ENCODE measurements at regions not wholly inside any gene's neighbourhood (a gene's known extent, or its start where the extent isn't known, plus 50 kb on each side); places are given as distances from the start of the nearest gene placed in this dataset.
A peak's percentile ranks its signal among the peaks of the same experiment; 100 is the strongest.

- H3K9me3 ChIP-seq: no peaks in the 10 kb centered on the region
- no peak for TF ChIP-seq POLR2A (IDR thresholded peaks at IDR 0.05)
- no peak for TF ChIP-seq CTCF (IDR thresholded peaks at IDR 0.05)
- H3K36me3 ChIP-seq: no peaks in the 10 kb centered on the region
- intact Hi-C loops (cut with DNase I): no loop called here
- peak in 2 of 3 donors; percentile 8 to 14 for DNase-seq
- no peak overlapping the region for H3K4me3 ChIP-seq
- 40% methylated on average over 1 of the region's 3 CpGs for WGBS (ENCODE audit: insufficient coverage, low coverage, low lambda C conversion rate, missing lambda C conversion rate)
- no peak for ATAC-seq
- H3K27me3 ChIP-seq: no peaks in the 10 kb centered on the region
- no peak overlapping the region for H3K27ac ChIP-seq
- H3K4me1 ChIP-seq: no peaks in the 10 kb centered on the region
These were observed 270.5 kb downstream of the NPHP4 start for GRCh38 chr1:5721634-5722215.

- Histone ChIP-seq H3K4me1 (no peaks in the 10 kb centered on the region), H3K4me3 (no peak overlapping the region), H3K27me3 (no peaks in the 10 kb centered on the region), H3K9me3 (no peaks in the 10 kb centered on the region), H3K36me3 (no peaks in the 10 kb centered on the region), H3K27ac (no peak overlapping the region)
- intact Hi-C loops (cut with DNase I): no loop called here
- TF ChIP-seq CTCF (IDR thresholded peaks at IDR 0.05) (no peak), POLR2A (IDR thresholded peaks at IDR 0.05) (no peak)
- DNase-seq: peak in 2 of 3 donors; percentile 14 to 16
- no peak for ATAC-seq
- 51% methylated on average over 4 of the region's 4 CpGs for WGBS (ENCODE audit: insufficient coverage, low coverage, low lambda C conversion rate, missing lambda C conversion rate)
These were observed 271.3 kb downstream of the NPHP4 start for GRCh38 chr1:5720936-5721335.

GRCh38 chr1:5720484-5720883 lies 271.7 kb downstream of the NPHP4 start:
- no peaks in the 10 kb centered on the region for H3K4me1 ChIP-seq
- H3K4me3 ChIP-seq: no peak overlapping the region
- no peaks in the 10 kb centered on the region for H3K27me3 ChIP-seq
- TF ChIP-seq POLR2A (IDR thresholded peaks at IDR 0.05) (no peak), CTCF (IDR thresholded peaks at IDR 0.05) (no peak)
- no peaks in the 10 kb centered on the region for H3K9me3 ChIP-seq
- 69% methylated on average over 8 of the region's 8 CpGs for WGBS (ENCODE audit: insufficient coverage, low coverage, low lambda C conversion rate, missing lambda C conversion rate)
- no peak overlapping the region for H3K27ac ChIP-seq
- intact Hi-C loops (cut with DNase I): no loop called here
- DNase-seq (peak in 2 of 3 donors; percentile 15 to 32), ATAC-seq (no peak)
- H3K36me3 ChIP-seq: no peaks in the 10 kb centered on the region

- DNase-seq (peak in 2 of 3 donors; percentile 30 to 35), ATAC-seq (no peak)
- Histone ChIP-seq H3K27me3 (no peaks in the 10 kb centered on the region), H3K4me1 (no peaks in the 10 kb centered on the region), H3K4me3 (no peak overlapping the region), H3K27ac (no peak overlapping the region), H3K9me3 (no peaks in the 10 kb centered on the region), H3K36me3 (no peaks in the 10 kb centered on the region)
- WGBS (ENCODE audit: insufficient coverage, low coverage, low lambda C conversion rate, missing lambda C conversion rate): 50% methylated on average over 2 of the region's 8 CpGs
- intact Hi-C loops (cut with DNase I): no loop called here
- TF ChIP-seq POLR2A (IDR thresholded peaks at IDR 0.05) (no peak), CTCF (IDR thresholded peaks at IDR 0.05) (no peak)
These were observed 272.2 kb downstream of the NPHP4 start for GRCh38 chr1:5720045-5720444.

All from right lobe of liver (tissue), 6 donors.